ENCODE measurements at regions not wholly inside any gene's neighbourhood (a gene's known extent, or its start where the extent isn't known, plus 50 kb on each side); places are given as distances from the start of the nearest gene placed in this dataset.

GRCh38 chr13:44019651-44020050, 139.9 kb downstream of the LACC1 start:
- TF ChIP-seq CTCF (IDR thresholded peaks at IDR 0.05; ENCODE audit: low read length, missing control alignments), result no peak
- no peak for DNase-seq (ENCODE audit: low read depth)
- H3K4me3 ChIP-seq (replicated peaks; ENCODE audit: low read depth, low read length), result no peak overlapping the region

DNA sequence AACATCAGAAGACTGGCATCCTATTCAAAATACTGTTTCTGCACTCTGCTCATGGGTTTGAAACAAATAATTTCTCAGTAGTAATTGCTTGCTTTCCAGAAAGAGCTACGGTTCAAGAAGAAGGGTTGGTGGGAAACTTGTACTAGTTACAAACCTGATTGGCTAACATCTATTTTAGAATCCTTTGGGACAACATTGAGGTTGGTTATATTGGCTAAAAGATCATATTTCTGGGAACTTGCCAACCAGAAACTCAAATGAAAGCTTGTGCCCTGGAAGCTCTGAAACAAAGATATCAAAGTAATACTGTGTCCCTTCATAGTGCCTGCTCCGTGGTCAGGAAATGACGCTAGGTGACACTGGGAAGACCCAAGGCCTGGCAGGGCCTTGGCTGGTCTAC, 141.7 kb downstream of the LACC1 start:
- TF ChIP-seq CTCF (IDR thresholded peaks at IDR 0.05; ENCODE audit: low read length, missing control alignments), result no peak
- no peak for DNase-seq (ENCODE audit: low read depth)
- H3K4me3 ChIP-seq (replicated peaks; ENCODE audit: low read depth, low read length), result no peak overlapping the region

DNA sequence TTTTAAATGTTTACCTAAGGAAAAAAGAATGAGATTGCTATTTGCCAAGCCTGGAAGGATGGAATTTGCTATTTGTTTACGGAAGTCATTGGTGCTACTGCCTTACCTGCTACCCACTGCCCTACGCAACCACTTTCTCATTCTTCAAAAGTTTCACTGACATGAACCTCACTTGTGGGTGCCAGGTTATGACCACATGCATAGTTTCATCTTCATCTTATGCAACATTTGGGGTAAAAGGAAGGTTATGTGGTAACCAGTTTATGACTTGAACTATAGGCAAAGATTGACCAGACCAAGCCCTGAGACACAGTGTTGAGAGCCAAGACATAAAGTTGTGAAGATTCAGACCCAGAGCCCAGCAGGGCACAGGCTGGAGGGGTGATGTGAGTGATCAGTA, 142.5 kb downstream of the LACC1 start:
- H3K4me3 ChIP-seq (replicated peaks; ENCODE audit: low read depth, low read length), result no peak overlapping the region
- no peak for TF ChIP-seq CTCF (IDR thresholded peaks at IDR 0.05; ENCODE audit: low read length, missing control alignments)
- no peak for DNase-seq (ENCODE audit: low read depth)

DNA sequence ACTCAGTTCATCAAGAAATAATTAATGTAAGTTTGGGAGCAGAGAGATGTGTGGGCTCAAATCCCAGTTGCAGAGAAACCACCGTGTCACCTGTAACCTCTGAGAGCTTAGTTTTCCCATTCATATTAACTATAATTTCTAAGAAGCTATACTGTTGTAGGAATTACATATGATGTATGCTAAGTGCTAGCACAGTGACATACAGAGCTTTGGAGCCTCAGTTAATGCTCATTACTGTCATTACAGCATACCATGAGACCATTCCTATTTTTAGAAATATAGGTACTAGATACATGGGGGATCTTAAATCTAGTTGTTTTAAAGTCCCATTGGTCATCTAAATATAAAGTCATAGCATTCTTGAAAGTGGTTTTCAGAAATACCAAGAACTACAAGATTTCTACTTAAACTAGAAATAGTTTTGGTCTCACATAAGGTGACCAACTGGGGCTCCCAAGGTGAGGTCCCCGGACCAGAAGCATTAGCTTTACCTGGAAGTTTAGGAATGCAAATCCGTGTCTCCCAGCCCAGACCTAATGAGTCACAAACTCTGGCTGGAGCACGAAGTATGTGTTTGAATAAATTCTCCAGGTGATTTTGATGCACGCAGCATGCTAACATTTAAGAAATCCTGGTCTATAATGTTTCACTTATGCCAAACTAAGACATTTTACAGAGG, 144.6 kb downstream of the LACC1 start:
- no peak overlapping the region for H3K4me3 ChIP-seq (replicated peaks; ENCODE audit: low read depth, low read length)
- no peak for TF ChIP-seq CTCF (IDR thresholded peaks at IDR 0.05; ENCODE audit: low read length, missing control alignments)
- no peak for DNase-seq (ENCODE audit: low read depth)

- DNase-seq (ENCODE audit: low read depth), result no peak
- no peak for TF ChIP-seq CTCF (IDR thresholded peaks at IDR 0.05; ENCODE audit: low read length, missing control alignments)
- no peak overlapping the region for H3K4me3 ChIP-seq (replicated peaks; ENCODE audit: low read depth, low read length)
Measured at GRCh38 chr13:44024846-44025195, 145.1 kb downstream of the LACC1 start.

- TF ChIP-seq CTCF (IDR thresholded peaks at IDR 0.05; ENCODE audit: low read length, missing control alignments), result no peak
- no peak for DNase-seq (ENCODE audit: low read depth)
- H3K4me3 ChIP-seq (replicated peaks; ENCODE audit: low read depth, low read length), result no peak overlapping the region
Measured at GRCh38 chr13:44026194-44026593, 146.5 kb downstream of the LACC1 start.

GRCh38 chr13:44028734-44029133, 149.0 kb downstream of the LACC1 start:
- no peak overlapping the region for H3K4me3 ChIP-seq (replicated peaks; ENCODE audit: low read depth, low read length)
- DNase-seq (ENCODE audit: low read depth), result no peak
- no peak for TF ChIP-seq CTCF (IDR thresholded peaks at IDR 0.05; ENCODE audit: low read length, missing control alignments)
